Fibroblast of lung (primary cell): ENCODE measurements at regions not wholly inside any gene's neighbourhood (a gene's known extent, or its start where the extent isn't known, plus 50 kb on each side); places are given as distances from the start of the nearest gene placed in this dataset.

Source experiments
- DNase-seq, 2 donors: peaks; one replicate each; pipeline versions ENCODE4 v3.0.0 to v3.0.0-alpha.2; 2010; ENCODE audit warnings: low read depth in 2 of 2
- H2AFZ ChIP-seq: 2 replicates; pipeline ENCODE4 v1.5.1; 2012; ENCODE audit warnings: low read length, control low read depth, inconsistent platforms
- H3K27ac ChIP-seq: 2 replicates; pipeline ENCODE4 v1.5.1; 2011; ENCODE audit warnings: low read length, control low read depth; ENCODE audit not compliant: insufficient read depth
- H3K27me3 ChIP-seq: 2 replicates; pipeline ENCODE4 v1.5.1; 2011; ENCODE audit warnings: mild to moderate bottlenecking, low read length; ENCODE audit not compliant: control insufficient read depth, insufficient read depth
- H3K36me3 ChIP-seq: 2 replicates; pipeline ENCODE4 v1.5.1; 2011; ENCODE audit warnings: low read length; ENCODE audit not compliant: control insufficient read depth, insufficient read depth
- H3K4me1 ChIP-seq: 2 replicates; pipeline ENCODE4 v1.5.1; 2011; ENCODE audit warnings: low read length; ENCODE audit not compliant: control insufficient read depth, insufficient read depth; ENCODE audit errors: extremely low read depth
- H3K4me2 ChIP-seq: 2 replicates; pipeline ENCODE4 v1.5.1; 2011; ENCODE audit warnings: low read length, control low read depth; ENCODE audit not compliant: insufficient read depth; ENCODE audit errors: extremely low read depth
- H3K4me3 ChIP-seq, 4 experiments: fragments of 200-600 bp in 1 of 4; sonication (generic) in 1 of 4; replicated peaks in 1 of 4; 2 replicates each; pipeline ENCODE4 v1.5.1; 2011 to 2016; ENCODE audit warnings: low read length in 4 of 4, low read depth in 3 of 4, mild to moderate bottlenecking in 3 of 4, control low read depth in 2 of 4, inconsistent platforms in 1 of 4, mixed read lengths in 1 of 4; ENCODE audit not compliant: insufficient read depth in 1 of 4; ENCODE audit errors: control extremely low read depth in 1 of 4
- H3K79me2 ChIP-seq: 2 replicates; pipeline ENCODE4 v1.5.1; 2012; ENCODE audit warnings: mild to moderate bottlenecking, low read length, inconsistent platforms; ENCODE audit not compliant: control insufficient read depth, insufficient read depth
- H3K9ac ChIP-seq: 2 replicates; pipeline ENCODE4 v1.5.1; 2011; ENCODE audit warnings: mild to moderate bottlenecking, low read length, control low read depth; ENCODE audit not compliant: insufficient read depth
- H3K9me3 ChIP-seq: 2 replicates; pipeline ENCODE4 v1.5.1; 2012; ENCODE audit warnings: low read depth, low read length; ENCODE audit not compliant: control insufficient read depth, insufficient read depth
- H4K20me1 ChIP-seq: 2 replicates; pipeline ENCODE4 v1.5.1; 2011; ENCODE audit warnings: low read length; ENCODE audit not compliant: control insufficient read depth, insufficient read depth; ENCODE audit errors: extremely low read depth
- CTCF ChIP-seq, 2 donors: IDR thresholded peaks in 1 of 2; conservative IDR thresholded peaks in 1 of 2; 1 replicate in 1 of 2; 2 replicates in 1 of 2; pipeline ENCODE4 v1.5.1; 2011 to 2012; ENCODE audit warnings: low read length in 2 of 2, control low read depth in 1 of 2, inconsistent platforms in 1 of 2, low read depth in 1 of 2, mild to moderate bottlenecking in 1 of 2
- EZH2 ChIP-seq: IDR thresholded peaks from 2 replicates; pipeline ENCODE4 v1.5.1; 2012; ENCODE audit warnings: low read length, control low read depth, mild to moderate bottlenecking; ENCODE audit errors: missing control alignments

- no peak overlapping the region for H3K9ac ChIP-seq
- no peak overlapping the region for H2AFZ ChIP-seq
- peaks cover 24% of the 10 kb centered on the region for H3K4me1 ChIP-seq
- H4K20me1 ChIP-seq: no peaks in the 10 kb centered on the region
- H3K27me3 ChIP-seq: no peaks in the 10 kb centered on the region
- H3K9me3 ChIP-seq: no peaks in the 10 kb centered on the region
- no peak overlapping the region for H3K4me3 ChIP-seq
- peak overlapping the region; percentile 56 for H3K27ac ChIP-seq
- TF ChIP-seq CTCF (conservative IDR thresholded peaks at IDR 0.05 in 1 of 2, IDR thresholded peaks at IDR 0.05 in 1 of 2; ENCODE audit: low read depth in 1 of 2, low read length in 2 of 2) (no peak), EZH2 (no peak)
- DNase-seq: peak; percentile 80 to 95
- no peaks in the 10 kb centered on the region for H3K79me2 ChIP-seq
- H3K4me2 ChIP-seq: peak overlapping the region; percentile 50
- H3K36me3 ChIP-seq: no peaks in the 10 kb centered on the region
Measured at GRCh38 chr9:21681641-21682040, 120.8 kb upstream of the MTAP start.

GRCh38 chr9:21682381-21682780 lies 120.1 kb upstream of the MTAP start:
- no peak overlapping the region for H3K27ac ChIP-seq
- no peaks in the 10 kb centered on the region for H3K9me3 ChIP-seq
- H3K4me1 ChIP-seq: peaks cover 25% of the 10 kb centered on the region
- no peaks in the 10 kb centered on the region for H3K36me3 ChIP-seq
- no peak overlapping the region for H3K9ac ChIP-seq
- no peaks in the 10 kb centered on the region for H3K79me2 ChIP-seq
- no peaks in the 10 kb centered on the region for H3K27me3 ChIP-seq
- H2AFZ ChIP-seq: no peak overlapping the region
- no peaks in the 10 kb centered on the region for H4K20me1 ChIP-seq
- TF ChIP-seq EZH2 (no peak), CTCF (conservative IDR thresholded peaks at IDR 0.05 in 1 of 2, IDR thresholded peaks at IDR 0.05 in 1 of 2; ENCODE audit: low read depth in 1 of 2, low read length in 2 of 2) (no peak)
- H3K4me2 ChIP-seq: no peak overlapping the region
- DNase-seq: no peak
- no peak overlapping the region for H3K4me3 ChIP-seq

- TF ChIP-seq CTCF (conservative IDR thresholded peaks at IDR 0.05 in 1 of 2, IDR thresholded peaks at IDR 0.05 in 1 of 2; ENCODE audit: low read depth in 1 of 2, low read length in 2 of 2) (no peak), EZH2 (no peak)
- no peaks in the 10 kb centered on the region for H3K36me3 ChIP-seq
- DNase-seq: peak; percentile 49 to 81
- no peak overlapping the region for H3K4me3 ChIP-seq
- H3K9ac ChIP-seq: no peak overlapping the region
- no peak overlapping the region for H3K27ac ChIP-seq
- H3K9me3 ChIP-seq: no peaks in the 10 kb centered on the region
- no peaks in the 10 kb centered on the region for H3K79me2 ChIP-seq
- no peak overlapping the region for H2AFZ ChIP-seq
- H3K4me2 ChIP-seq: no peak overlapping the region
- peaks cover 25% of the 10 kb centered on the region for H3K4me1 ChIP-seq
- no peaks in the 10 kb centered on the region for H3K27me3 ChIP-seq
- no peaks in the 10 kb centered on the region for H4K20me1 ChIP-seq
Measured at GRCh38 chr9:21682981-21683380, 119.5 kb upstream of the MTAP start.
